WTC11 (cell line): ENCODE measurements at regions not wholly inside any gene's neighbourhood (a gene's known extent, or its start where the extent isn't known, plus 50 kb on each side); places are given as distances from the start of the nearest gene placed in this dataset.

Experiments
- ATAC-seq: fragments of 200-7000 bp; cut with Tn5 transposase; 2 replicates; pipeline ENCODE4 v1.10.0; 2021; ENCODE audit warnings: mild to moderate bottlenecking, moderate library complexity
- CTCF ChIA-PET: fragments of 300-600 bp; sonication (Branson Sonifier 250); formaldehyde crosslinking; loops from one replicate; lab custom pipeline; 2021; ENCODE audit warnings: antibody characterized with exemption; lab: Charles Lee
- POLR2A ChIA-PET: fragments of 350-600 bp; sonication (Branson Sonifier 250); formaldehyde crosslinking; loops from one replicate; lab custom pipeline; 2021; ENCODE audit warnings: antibody characterized with exemption; lab: Charles Lee
- DNase-seq: peaks from one replicate; pipeline ENCODE4 v3.0.0; 2021; ENCODE audit warnings: low spot score
- H3K27ac Mint-ChIP-seq: 2 replicates; pipeline ENCODE4 v1.8.0; 2021; ENCODE audit warnings: mixed read lengths
- H3K27me3 Mint-ChIP-seq: 2 replicates; pipeline ENCODE4 v1.8.0; 2021; ENCODE audit warnings: low read depth, mild to moderate bottlenecking, moderate library complexity, mixed read lengths
- H3K36me3 Mint-ChIP-seq: 2 replicates; pipeline ENCODE4 v1.8.0; 2021; ENCODE audit warnings: mixed read lengths
- H3K4me1 Mint-ChIP-seq: 2 replicates; pipeline ENCODE4 v1.8.0; 2022; ENCODE audit warnings: mixed read lengths
- H3K4me3 Mint-ChIP-seq: 2 replicates; pipeline ENCODE4 v1.8.0; 2021; ENCODE audit warnings: mild to moderate bottlenecking, moderate library complexity, mixed read lengths
- H3K9me3 Mint-ChIP-seq: 2 replicates; pipeline ENCODE4 v1.8.0; 2021; ENCODE audit warnings: mixed read lengths
- AR ChIP-seq: fragments of 250-450 bp; sonication (Bioruptor Pico); IDR thresholded peaks from 2 replicates; pipeline ENCODE4 v1.9.0; 2021; ENCODE audit warnings: mild to moderate bottlenecking
- CBFB ChIP-seq: sonication (generic); formaldehyde crosslinking; IDR thresholded peaks from 2 replicates; pipeline ENCODE4 v1.8.1; 2022; ENCODE audit warnings: mild to moderate bottlenecking, low read depth, missing genetic modification reagents
- CREB1 ChIP-seq: sonication (generic); formaldehyde crosslinking; IDR thresholded peaks from 2 replicates; pipeline ENCODE4 v1.8.0; 2023; ENCODE audit warnings: mild to moderate bottlenecking, missing genetic modification reagents
- E2F1 ChIP-seq: sonication (generic); formaldehyde crosslinking; IDR thresholded peaks from 2 replicates; pipeline ENCODE4 v1.8.0; 2022; ENCODE audit warnings: mild to moderate bottlenecking, missing genetic modification reagents
- EMX1 ChIP-seq: fragments of 250-450 bp; sonication (Bioruptor Pico); IDR thresholded peaks from 2 replicates; pipeline ENCODE4 v1.8.0; 2021; ENCODE audit warnings: mild to moderate bottlenecking
- FOXK1 ChIP-seq: sonication (generic); formaldehyde crosslinking; IDR thresholded peaks from 2 replicates; pipeline ENCODE4 v1.8.0; 2022; ENCODE audit warnings: mild to moderate bottlenecking, moderate library complexity, missing genetic modification reagents
- FOXP1 ChIP-seq: sonication (generic); formaldehyde crosslinking; IDR thresholded peaks from 2 replicates; pipeline ENCODE4 v1.8.0; 2022; ENCODE audit warnings: missing genetic modification reagents, mild to moderate bottlenecking, moderate library complexity, borderline replicate concordance
- FOXP4 ChIP-seq: sonication (generic); formaldehyde crosslinking; IDR thresholded peaks from 2 replicates; pipeline ENCODE4 v1.8.0; 2022; ENCODE audit warnings: mild to moderate bottlenecking, missing genetic modification reagents
- GRHL2 ChIP-seq: fragments of 250-450 bp; sonication (Bioruptor Pico); IDR thresholded peaks from 2 replicates; pipeline ENCODE4 v1.8.0; 2022; ENCODE audit warnings: mild to moderate bottlenecking, moderate library complexity; ENCODE audit not compliant: insufficient replicate concordance, severe bottlenecking
- GTF2I ChIP-seq: fragments of 250-450 bp; sonication (Bioruptor Pico); conservative IDR thresholded peaks from 2 replicates; pipeline ENCODE4 v1.4.0; 2021; ENCODE audit warnings: mild to moderate bottlenecking
- JAZF1 ChIP-seq: fragments of 250-450 bp; sonication (Bioruptor Pico); IDR thresholded peaks from 2 replicates; pipeline ENCODE4 v1.9.0; 2021; ENCODE audit warnings: moderate library complexity, mild to moderate bottlenecking, inconsistent platforms
- NR1H2 ChIP-seq: sonication (generic); formaldehyde crosslinking; IDR thresholded peaks from 2 replicates; pipeline ENCODE4 v1.9.0; 2021; ENCODE audit warnings: mild to moderate bottlenecking, moderate library complexity, missing genetic modification reagents
- OVOL2 ChIP-seq: fragments of 250-450 bp; sonication (Bioruptor Pico); IDR thresholded peaks from 2 replicates; pipeline ENCODE4 v1.9.0; 2021; ENCODE audit warnings: mild to moderate bottlenecking, borderline replicate concordance
- SP1 ChIP-seq: sonication (generic); formaldehyde crosslinking; conservative IDR thresholded peaks from 2 replicates; pipeline ENCODE4 v1.8.1; 2022; ENCODE audit warnings: missing genetic modification reagents
- ZNF281 ChIP-seq: sonication (generic); formaldehyde crosslinking; IDR thresholded peaks from 2 replicates; pipeline ENCODE4 v1.8.0; 2023; ENCODE audit warnings: mild to moderate bottlenecking, missing genetic modification reagents
- TF ChIP-seq, protein P1 (sequence below): sonication (generic); formaldehyde crosslinking; conservative IDR thresholded peaks from 2 replicates; pipeline ENCODE4 v1.8.1; 2022; ENCODE audit warnings: mild to moderate bottlenecking, missing genetic modification reagents
- TF ChIP-seq, protein P2 (sequence below): sonication (generic); formaldehyde crosslinking; IDR thresholded peaks from 2 replicates; pipeline ENCODE4 v1.8.1; 2023; ENCODE audit warnings: mild to moderate bottlenecking, moderate library complexity, missing genetic modification reagents
- TF ChIP-seq, protein P3 (sequence below): fragments of 250-450 bp; sonication (Bioruptor Pico); IDR thresholded peaks from 2 replicates; pipeline ENCODE4 v2.1.2; 2022; ENCODE audit warnings: mild to moderate bottlenecking, moderate library complexity
- TF ChIP-seq, protein P4 (sequence below): sonication (generic); formaldehyde crosslinking; IDR thresholded peaks from 2 replicates; pipeline ENCODE4 v1.8.1; 2022; ENCODE audit warnings: low read depth, missing genetic modification reagents, borderline replicate concordance
- TF ChIP-seq, protein P5 (sequence below): sonication (generic); formaldehyde crosslinking; IDR thresholded peaks from 2 replicates; pipeline ENCODE4 v1.8.1; 2022; ENCODE audit warnings: mild to moderate bottlenecking, missing genetic modification reagents, moderate library complexity, borderline replicate concordance

GRCh38 chr14:25103820-25104219 lies 53.9 kb upstream of the STXBP6 start:
- DNase-seq (no peak), ATAC-seq (no peak; the same call in 1 of the 2 replicates)
- Mint-ChIP-seq H3K4me1 (no peaks in the 10 kb centered on the region), H3K9me3 (peaks cover 7% of the 10 kb centered on the region), H3K36me3 (no peaks in the 10 kb centered on the region), H3K4me3 (no peak overlapping the region), H3K27ac (no peak overlapping the region), H3K27me3 (no peaks in the 10 kb centered on the region)
- ChIA-PET POLR2A (no interaction called here), CTCF (interaction anchor here (1.0 to 1.6 kb wide), 2 partner anchors 29 to 394 kb away, joined by 3 to 4 read pairs; no protein-coding TSS in a partner anchor)
- TF ChIP-seq, protein P1, sequence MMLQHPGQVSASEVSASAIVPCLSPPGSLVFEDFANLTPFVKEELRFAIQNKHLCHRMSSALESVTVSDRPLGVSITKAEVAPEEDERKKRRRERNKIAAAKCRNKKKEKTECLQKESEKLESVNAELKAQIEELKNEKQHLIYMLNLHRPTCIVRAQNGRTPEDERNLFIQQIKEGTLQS (CRISPR knock-in tag), result no peak
- TF ChIP-seq E2F1 (no peak), NR1H2 (CRISPR knock-in tag) (no peak), SP1 (no peak), EMX1 (CRISPR knock-in tag) (no peak), CBFB (CRISPR knock-in tag) (no peak), FOXP4 (no peak), FOXP1 (CRISPR knock-in tag) (no peak), GRHL2 (no peak), FOXK1 (no peak), ZNF281 (CRISPR knock-in tag) (no peak)
- TF ChIP-seq, protein P2, sequence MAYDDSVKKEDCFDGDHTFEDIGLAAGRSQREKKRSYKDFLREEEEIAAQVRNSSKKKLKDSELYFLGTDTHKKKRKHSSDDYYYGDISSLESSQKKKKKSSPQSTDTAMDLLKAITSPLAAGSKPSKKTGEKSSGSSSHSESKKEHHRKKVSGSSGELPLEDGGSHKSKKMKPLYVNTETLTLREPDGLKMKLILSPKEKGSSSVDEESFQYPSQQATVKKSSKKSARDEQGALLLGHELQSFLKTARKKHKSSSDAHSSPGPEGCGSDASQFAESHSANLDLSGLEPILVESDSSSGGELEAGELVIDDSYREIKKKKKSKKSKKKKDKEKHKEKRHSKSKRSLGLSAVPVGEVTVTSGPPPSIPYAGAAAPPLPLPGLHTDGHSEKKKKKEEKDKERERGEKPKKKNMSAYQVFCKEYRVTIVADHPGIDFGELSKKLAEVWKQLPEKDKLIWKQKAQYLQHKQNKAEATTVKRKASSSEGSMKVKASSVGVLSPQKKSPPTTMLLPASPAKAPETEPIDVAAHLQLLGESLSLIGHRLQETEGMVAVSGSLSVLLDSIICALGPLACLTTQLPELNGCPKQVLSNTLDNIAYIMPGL (CRISPR knock-in tag), result no peak

DNA sequence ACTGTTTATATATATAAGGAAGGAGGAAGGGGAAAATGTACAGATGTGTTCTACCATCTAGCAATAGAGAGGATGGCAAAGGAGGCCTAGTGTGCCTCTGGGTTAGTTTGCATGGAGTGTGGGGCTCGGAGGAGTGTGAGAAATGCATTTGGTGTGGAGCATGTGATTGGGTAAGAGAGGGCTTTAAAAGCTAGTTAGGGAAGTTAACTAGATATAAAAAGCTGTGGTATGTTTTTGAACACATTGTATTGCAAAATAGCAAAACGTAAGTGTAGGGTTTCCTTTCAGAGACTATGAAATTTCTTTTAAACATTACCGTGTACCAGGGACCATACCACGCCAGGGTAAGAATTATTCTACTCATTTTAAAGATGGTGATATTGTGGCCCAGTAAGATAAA lies 53.3 kb upstream of the STXBP6 start:
- H3K36me3 Mint-ChIP-seq, result no peaks in the 10 kb centered on the region
- CTCF ChIA-PET, result interaction anchor here (1.0 to 1.6 kb wide), 2 partner anchors 30 to 393 kb away, joined by 3 to 4 read pairs; no protein-coding TSS in a partner anchor
- no peak for DNase-seq
- peaks cover 7% of the 10 kb centered on the region for H3K9me3 Mint-ChIP-seq
- no peaks in the 10 kb centered on the region for H3K4me1 Mint-ChIP-seq
- no peak for ATAC-seq
- POLR2A ChIA-PET, result no interaction called here
- no peak overlapping the region for H3K4me3 Mint-ChIP-seq
- H3K27ac Mint-ChIP-seq, result no peak overlapping the region
- no peaks in the 10 kb centered on the region for H3K27me3 Mint-ChIP-seq
- TF ChIP-seq, protein P3, sequence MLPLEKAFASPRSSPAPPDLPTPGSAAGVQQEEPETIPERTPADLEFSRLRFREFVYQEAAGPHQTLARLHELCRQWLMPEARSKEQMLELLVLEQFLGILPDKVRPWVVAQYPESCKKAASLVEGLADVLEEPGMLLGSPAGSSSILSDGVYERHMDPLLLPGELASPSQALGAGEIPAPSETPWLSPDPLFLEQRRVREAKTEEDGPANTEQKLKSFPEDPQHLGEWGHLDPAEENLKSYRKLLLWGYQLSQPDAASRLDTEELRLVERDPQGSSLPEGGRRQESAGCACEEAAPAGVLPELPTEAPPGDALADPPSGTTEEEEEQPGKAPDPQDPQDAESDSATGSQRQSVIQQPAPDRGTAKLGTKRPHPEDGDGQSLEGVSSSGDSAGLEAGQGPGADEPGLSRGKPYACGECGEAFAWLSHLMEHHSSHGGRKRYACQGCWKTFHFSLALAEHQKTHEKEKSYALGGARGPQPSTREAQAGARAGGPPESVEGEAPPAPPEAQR, result no peak
- TF ChIP-seq OVOL2 (CRISPR knock-in tag) (no peak), GRHL2 (no peak), AR (no peak), CREB1 (CRISPR knock-in tag) (no peak), GTF2I (no peak), JAZF1 (no peak)
- TF ChIP-seq, protein P4, sequence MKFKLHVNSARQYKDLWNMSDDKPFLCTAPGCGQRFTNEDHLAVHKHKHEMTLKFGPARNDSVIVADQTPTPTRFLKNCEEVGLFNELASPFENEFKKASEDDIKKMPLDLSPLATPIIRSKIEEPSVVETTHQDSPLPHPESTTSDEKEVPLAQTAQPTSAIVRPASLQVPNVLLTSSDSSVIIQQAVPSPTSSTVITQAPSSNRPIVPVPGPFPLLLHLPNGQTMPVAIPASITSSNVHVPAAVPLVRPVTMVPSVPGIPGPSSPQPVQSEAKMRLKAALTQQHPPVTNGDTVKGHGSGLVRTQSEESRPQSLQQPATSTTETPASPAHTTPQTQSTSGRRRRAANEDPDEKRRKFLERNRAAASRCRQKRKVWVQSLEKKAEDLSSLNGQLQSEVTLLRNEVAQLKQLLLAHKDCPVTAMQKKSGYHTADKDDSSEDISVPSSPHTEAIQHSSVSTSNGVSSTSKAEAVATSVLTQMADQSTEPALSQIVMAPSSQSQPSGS (CRISPR knock-in tag), result no peak
- TF ChIP-seq, protein P5, sequence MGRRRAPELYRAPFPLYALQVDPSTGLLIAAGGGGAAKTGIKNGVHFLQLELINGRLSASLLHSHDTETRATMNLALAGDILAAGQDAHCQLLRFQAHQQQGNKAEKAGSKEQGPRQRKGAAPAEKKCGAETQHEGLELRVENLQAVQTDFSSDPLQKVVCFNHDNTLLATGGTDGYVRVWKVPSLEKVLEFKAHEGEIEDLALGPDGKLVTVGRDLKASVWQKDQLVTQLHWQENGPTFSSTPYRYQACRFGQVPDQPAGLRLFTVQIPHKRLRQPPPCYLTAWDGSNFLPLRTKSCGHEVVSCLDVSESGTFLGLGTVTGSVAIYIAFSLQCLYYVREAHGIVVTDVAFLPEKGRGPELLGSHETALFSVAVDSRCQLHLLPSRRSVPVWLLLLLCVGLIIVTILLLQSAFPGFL (CRISPR knock-in tag), result no peak
